ENCODE measurements at regions not wholly inside any gene's neighbourhood (a gene's known extent, or its start where the extent isn't known, plus 50 kb on each side); places are given as distances from the start of the nearest gene placed in this dataset.

- TF ChIP-seq CTCF (IDR thresholded peaks at IDR 0.05; ENCODE audit: low read depth, low read length), result no peak
- no peak overlapping the region for H3K4me3 ChIP-seq (ENCODE audit: low read depth, low read length)
Measured at GRCh38 chr13:30134578-30134977, 172.8 kb downstream of the KATNAL1 start.

- H3K4me3 ChIP-seq (ENCODE audit: low read depth, low read length), result no peak overlapping the region
- no peak for TF ChIP-seq CTCF (IDR thresholded peaks at IDR 0.05; ENCODE audit: low read depth, low read length)
Measured at GRCh38 chr13:30133996-30134395, 173.4 kb downstream of the KATNAL1 start.

- no peak overlapping the region for H3K4me3 ChIP-seq (ENCODE audit: low read depth, low read length)
- TF ChIP-seq CTCF (IDR thresholded peaks at IDR 0.05; ENCODE audit: low read depth, low read length), result no peak
Measured at GRCh38 chr13:30133554-30133912, 173.8 kb downstream of the KATNAL1 start.

- no peak overlapping the region for H3K4me3 ChIP-seq (ENCODE audit: low read depth, low read length)
- peak; percentile 60; the same call in 1 of the 2 replicates for TF ChIP-seq CTCF (IDR thresholded peaks at IDR 0.05; ENCODE audit: low read depth, low read length)
Measured at GRCh38 chr13:30132623-30133553, 174.5 kb downstream of the KATNAL1 start.

GRCh38 chr13:30129411-30129810, 177.9 kb downstream of the KATNAL1 start:
- TF ChIP-seq CTCF (IDR thresholded peaks at IDR 0.05; ENCODE audit: low read depth, low read length), result no peak
- no peak overlapping the region for H3K4me3 ChIP-seq (ENCODE audit: low read depth, low read length)

GRCh38 chr13:30128591-30128990, 178.8 kb downstream of the KATNAL1 start:
- no peak overlapping the region for H3K4me3 ChIP-seq (ENCODE audit: low read depth, low read length)
- TF ChIP-seq CTCF (IDR thresholded peaks at IDR 0.05; ENCODE audit: low read depth, low read length), result no peak

GRCh38 chr13:30128095-30128494, 179.3 kb downstream of the KATNAL1 start:
- no peak for TF ChIP-seq CTCF (IDR thresholded peaks at IDR 0.05; ENCODE audit: low read depth, low read length)
- no peak overlapping the region for H3K4me3 ChIP-seq (ENCODE audit: low read depth, low read length)
